ENCODE measurements at regions not wholly inside any gene's neighbourhood (a gene's known extent, or its start where the extent isn't known, plus 50 kb on each side); places are given as distances from the start of the nearest gene placed in this dataset.

DNA sequence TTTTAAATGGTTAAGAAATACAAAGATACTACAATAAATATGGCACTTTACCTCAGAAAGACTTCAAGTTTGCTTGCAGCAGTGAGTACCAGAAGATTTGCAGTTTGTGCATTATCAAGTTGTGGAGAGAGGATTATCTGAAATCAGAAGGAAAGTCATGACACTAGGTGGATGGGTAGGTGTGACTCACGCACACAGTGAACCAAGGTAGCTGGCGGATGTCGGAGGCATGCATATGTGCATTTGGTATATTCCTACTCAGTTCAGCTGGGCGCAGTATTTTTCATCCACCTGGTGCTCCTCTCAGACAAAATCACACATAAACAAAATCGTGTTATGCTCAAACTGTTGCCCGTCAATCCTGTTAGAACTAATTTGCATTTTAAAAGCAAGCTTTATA, 351.0 kb downstream of the IGSF11 start:
- H3K27me3 ChIP-seq = no peaks in the 10 kb centered on the region
- 0 out of 22 replicates have a peak, but pooled peaks cover 0 to 9% (median 0%) of the 10 kb centered on the region in 11 experiments for H3K9me3 ChIP-seq (replicated peaks in 1 of 11)
- no peak overlapping the region for H3K9ac ChIP-seq
- H3K4me1 ChIP-seq = no peaks in the 10 kb centered on the region
- H4K20me1 ChIP-seq = no peaks in the 10 kb centered on the region
- H3K27ac ChIP-seq = no peak overlapping the region
- H3K4me3 ChIP-seq = no peak overlapping the region
- H3K36me3 ChIP-seq = no peaks in the 10 kb centered on the region
- H3K4me2 ChIP-seq = no peak overlapping the region
- TF ChIP-seq Cebpa-rat (IDR thresholded peaks at IDR 0.05) = no peak

DNA sequence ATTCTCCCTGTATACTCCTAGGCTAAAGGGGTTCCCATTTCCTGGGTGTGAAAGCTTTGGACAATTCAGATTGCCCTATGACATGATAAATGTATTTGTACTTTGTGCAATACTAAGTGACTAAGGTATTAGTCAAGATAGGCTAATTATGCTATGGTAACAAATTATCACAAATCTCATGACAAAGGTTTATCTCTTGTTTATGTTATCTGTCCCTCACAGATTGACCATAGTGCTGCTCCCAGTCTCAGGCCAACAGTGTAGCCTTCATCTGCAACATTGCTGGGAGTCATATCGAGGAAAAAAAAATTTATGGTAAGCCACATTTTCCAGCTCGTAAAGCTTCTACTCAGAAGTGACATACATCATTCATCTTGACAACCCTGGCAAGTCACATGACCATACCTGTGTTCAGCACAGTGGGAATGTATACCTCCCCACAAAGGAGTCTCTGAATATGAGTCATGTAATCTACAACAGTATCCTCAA, 346.2 kb downstream of the IGSF11 start:
- TF ChIP-seq Cebpa-rat (IDR thresholded peaks at IDR 0.05) = no peak
- H3K9ac ChIP-seq = no peak overlapping the region
- no peak overlapping the region for H3K4me3 ChIP-seq
- H3K36me3 ChIP-seq = no peaks in the 10 kb centered on the region
- no peak overlapping the region for H3K4me2 ChIP-seq
- no peaks in the 10 kb centered on the region for H4K20me1 ChIP-seq
- H3K4me1 ChIP-seq = peaks cover 0 to 12% (median 2%) of the 10 kb centered on the region in 10 experiments; a peak in 6 of 20 replicates
- H3K27me3 ChIP-seq = no peaks in the 10 kb centered on the region
- no peaks in the 10 kb centered on the region for H3K9me3 ChIP-seq (replicated peaks in 1 of 11)
- H3K27ac ChIP-seq = no peak overlapping the region

DNA sequence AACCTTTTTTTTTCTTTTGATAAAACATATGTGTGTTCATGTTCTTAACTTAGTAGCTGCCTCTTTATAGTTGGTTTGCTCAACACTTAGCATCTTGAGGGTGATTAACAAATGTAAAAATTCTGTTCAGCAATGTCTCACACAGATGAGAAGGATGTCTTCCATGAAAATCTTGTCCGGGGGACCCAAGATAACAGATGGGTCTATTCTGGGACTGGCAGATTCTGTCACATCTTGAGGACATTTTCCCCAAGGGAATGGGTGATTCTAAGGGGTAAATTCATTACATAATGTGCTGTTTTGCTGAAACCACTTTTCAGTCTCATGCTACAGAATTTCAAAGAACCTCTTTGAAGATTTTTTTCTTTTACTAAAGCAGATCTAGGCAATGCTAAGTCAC, 342.2 kb downstream of the IGSF11 start:
- H3K4me2 ChIP-seq = no peak overlapping the region
- H3K27me3 ChIP-seq = no peaks in the 10 kb centered on the region
- no peaks in the 10 kb centered on the region for H3K36me3 ChIP-seq
- H3K4me3 ChIP-seq = no peak overlapping the region
- H4K20me1 ChIP-seq = no peaks in the 10 kb centered on the region
- no peak for TF ChIP-seq Cebpa-rat (IDR thresholded peaks at IDR 0.05)
- 0 out of 22 replicates have a peak, but pooled peaks cover 0 to 3% (median 0%) of the 10 kb centered on the region in 11 experiments for H3K9me3 ChIP-seq (replicated peaks in 1 of 11)
- peaks cover 0 to 12% (median 2%) of the 10 kb centered on the region in 10 experiments; a peak in 6 of 20 replicates for H3K4me1 ChIP-seq
- H3K9ac ChIP-seq = no peak overlapping the region
- no peak overlapping the region for H3K27ac ChIP-seq

DNA sequence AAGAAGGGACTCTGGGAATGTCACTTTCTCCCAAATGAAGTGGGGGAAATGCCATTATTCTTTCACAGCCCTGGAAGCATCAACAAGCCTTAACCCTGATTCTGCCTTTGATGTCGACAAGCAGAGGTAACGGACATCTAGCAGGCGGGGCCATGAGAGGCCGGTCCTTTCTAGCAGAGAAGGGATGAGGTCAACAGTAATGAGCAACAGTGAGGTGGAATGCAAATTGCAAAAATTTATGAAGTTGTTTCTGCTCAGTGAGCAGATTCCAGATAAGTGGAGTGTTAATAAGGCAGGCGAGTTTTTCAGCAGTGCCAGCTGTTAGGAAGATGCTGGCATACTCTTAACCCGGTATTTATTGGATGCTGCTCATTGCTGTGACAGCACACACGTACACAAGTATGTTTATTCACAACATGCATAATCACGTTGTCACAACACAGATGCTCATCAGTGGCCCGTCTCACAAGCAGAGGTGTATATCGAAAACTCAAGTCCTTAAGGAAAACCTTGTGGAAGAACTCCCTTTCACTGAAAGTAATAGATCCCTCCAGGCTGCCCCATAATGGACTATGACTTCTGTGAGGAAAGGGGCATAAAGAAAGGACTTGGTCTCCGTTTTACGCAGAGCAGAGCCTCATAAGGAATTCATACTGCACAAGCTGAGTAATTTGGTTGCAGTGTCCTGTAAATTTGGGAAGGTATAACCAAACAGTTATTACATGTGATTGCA, 329.0 kb downstream of the IGSF11 start:
- Histone ChIP-seq H3K4me3 (no peak overlapping the region), H3K9me3 (replicated peaks in 1 of 11) (no peaks in the 10 kb centered on the region), H3K9ac (no peak overlapping the region), H3K36me3 (no peaks in the 10 kb centered on the region), H3K27ac (no peak overlapping the region), H3K4me2 (no peak overlapping the region), H3K27me3 (no peaks in the 10 kb centered on the region), H4K20me1 (no peaks in the 10 kb centered on the region), H3K4me1 (no peaks in the 10 kb centered on the region)
- TF ChIP-seq Cebpa-rat (IDR thresholded peaks at IDR 0.05) = no peak

DNA sequence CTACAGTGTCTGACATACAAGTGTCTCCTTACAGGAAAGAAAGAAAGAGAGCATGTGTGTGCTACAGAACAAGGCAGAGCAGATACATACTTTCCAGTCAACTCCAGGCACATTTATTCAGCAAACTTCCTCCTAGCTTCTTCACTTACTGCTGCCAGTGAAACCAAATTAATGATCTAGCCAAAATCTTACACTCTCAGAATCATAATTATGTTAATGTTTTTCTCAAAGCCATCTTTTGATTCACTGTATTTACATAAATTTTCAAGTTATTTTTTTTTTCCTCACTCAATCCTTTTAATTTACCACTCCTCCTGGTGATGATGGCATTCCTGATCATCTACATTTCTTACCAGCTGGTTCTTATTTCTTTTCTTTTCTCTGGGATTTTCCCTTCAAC, 326.7 kb downstream of the IGSF11 start:
- Histone ChIP-seq H3K9ac (no peak overlapping the region), H3K27ac (no peak overlapping the region), H3K4me1 (no peaks in the 10 kb centered on the region), H3K36me3 (no peaks in the 10 kb centered on the region), H3K4me2 (no peak overlapping the region), H3K9me3 (replicated peaks in 1 of 11) (no peaks in the 10 kb centered on the region), H4K20me1 (no peaks in the 10 kb centered on the region), H3K27me3 (no peaks in the 10 kb centered on the region), H3K4me3 (no peak overlapping the region)
- no peak for TF ChIP-seq Cebpa-rat (IDR thresholded peaks at IDR 0.05)

DNA sequence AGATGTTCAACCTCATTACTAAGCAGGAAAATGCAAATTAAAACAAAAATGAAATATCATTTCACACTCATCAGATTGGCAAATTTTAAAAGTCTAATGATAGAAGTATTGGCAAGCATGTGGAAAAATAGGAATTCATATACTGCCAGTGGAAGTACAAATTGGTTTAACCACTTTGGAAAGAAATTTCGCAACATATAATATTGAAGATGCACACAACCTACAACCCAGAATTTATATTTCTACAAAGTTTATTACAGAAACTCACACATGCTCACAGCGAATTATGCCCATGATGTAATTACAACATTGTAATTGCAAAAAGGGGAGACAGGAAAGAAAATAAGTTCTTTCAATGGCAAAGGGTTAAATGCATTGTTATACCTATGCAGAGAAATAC, 324.1 kb downstream of the IGSF11 start:
- Histone ChIP-seq H3K4me1 (no peaks in the 10 kb centered on the region), H3K27me3 (no peaks in the 10 kb centered on the region), H4K20me1 (no peaks in the 10 kb centered on the region), H3K9me3 (replicated peaks in 1 of 11) (no peaks in the 10 kb centered on the region), H3K27ac (no peak overlapping the region), H3K4me2 (no peak overlapping the region), H3K36me3 (no peaks in the 10 kb centered on the region), H3K9ac (no peak overlapping the region), H3K4me3 (no peak overlapping the region)
- TF ChIP-seq Cebpa-rat (IDR thresholded peaks at IDR 0.05) = peak in 2 of 11 experiments; percentile 44 to 55; a peak in 2 of 22 replicates

DNA sequence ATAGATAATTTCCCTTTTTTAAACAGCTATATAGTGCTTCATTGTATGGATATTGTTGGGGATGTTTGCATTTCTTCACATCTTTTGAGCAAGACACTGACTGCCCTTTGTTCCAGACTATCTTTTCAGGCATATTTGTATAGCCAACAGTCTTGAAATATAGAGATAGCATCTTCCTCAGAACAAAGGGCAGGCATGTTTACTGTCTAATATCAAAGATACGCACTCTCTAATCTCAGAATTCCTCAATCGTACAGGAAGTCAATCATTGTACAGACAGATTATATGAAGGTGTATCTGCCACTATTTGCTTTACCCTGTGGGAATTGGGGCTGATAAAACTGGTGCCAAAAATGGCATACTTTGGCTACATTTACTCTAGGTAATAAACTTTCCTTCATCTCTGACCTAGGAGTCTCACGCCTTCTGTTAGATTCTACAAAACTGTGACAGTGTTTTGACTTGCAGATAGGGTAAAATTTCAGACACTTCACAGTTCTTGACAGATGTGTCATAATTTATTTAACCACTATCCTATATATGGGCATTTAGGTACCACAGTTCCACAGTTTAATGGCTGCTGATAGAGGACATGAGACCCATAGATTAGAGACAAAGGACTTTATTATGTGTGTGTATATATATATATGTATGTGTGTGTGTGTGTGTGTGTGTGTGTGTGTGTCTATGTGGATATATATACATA, 321.0 kb downstream of the IGSF11 start:
- H3K4me3 ChIP-seq = no peak overlapping the region
- TF ChIP-seq Cebpa-rat (IDR thresholded peaks at IDR 0.05) = no peak
- no peaks in the 10 kb centered on the region for H4K20me1 ChIP-seq
- peaks cover 0 to 5% (median 2%) of the 10 kb centered on the region in 11 experiments; a peak in 16 of 22 replicates for H3K9me3 ChIP-seq (replicated peaks in 1 of 11)
- no peaks in the 10 kb centered on the region for H3K4me1 ChIP-seq
- no peaks in the 10 kb centered on the region for H3K36me3 ChIP-seq
- H3K27me3 ChIP-seq = no peaks in the 10 kb centered on the region
- H3K27ac ChIP-seq = no peak overlapping the region
- no peak overlapping the region for H3K4me2 ChIP-seq
- no peak overlapping the region for H3K9ac ChIP-seq

DNA sequence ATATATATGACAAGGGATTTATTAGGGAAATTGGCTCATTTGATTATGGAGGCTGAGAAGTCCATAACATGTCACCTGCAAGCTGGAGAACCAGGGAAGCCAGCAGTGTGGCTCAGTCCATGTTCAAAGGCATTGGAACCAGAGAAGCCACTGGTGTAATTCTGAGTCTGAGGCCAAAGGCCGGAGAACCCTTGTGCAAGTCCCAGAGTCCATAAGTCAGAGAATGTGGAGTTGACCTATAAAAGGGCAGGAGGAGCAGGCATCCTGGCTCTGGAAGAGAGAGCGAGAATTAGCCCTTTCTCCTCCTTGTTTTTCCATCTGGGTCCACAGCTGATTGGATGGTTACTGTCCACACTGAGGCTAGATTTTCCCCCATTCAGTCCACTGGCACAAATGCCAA, 319.8 kb downstream of the IGSF11 start:
- H3K4me1 ChIP-seq = no peaks in the 10 kb centered on the region
- H3K4me3 ChIP-seq = no peak overlapping the region
- H3K36me3 ChIP-seq = no peaks in the 10 kb centered on the region
- no peaks in the 10 kb centered on the region for H4K20me1 ChIP-seq
- peaks cover 11 to 16% (median 12%) of the 10 kb centered on the region in 11 experiments for H3K9me3 ChIP-seq (replicated peaks in 1 of 11)
- no peak overlapping the region for H3K27ac ChIP-seq
- no peaks in the 10 kb centered on the region for H3K27me3 ChIP-seq
- TF ChIP-seq Cebpa-rat (IDR thresholded peaks at IDR 0.05) = no peak
- H3K9ac ChIP-seq = no peak overlapping the region
- H3K4me2 ChIP-seq = no peak overlapping the region

DNA sequence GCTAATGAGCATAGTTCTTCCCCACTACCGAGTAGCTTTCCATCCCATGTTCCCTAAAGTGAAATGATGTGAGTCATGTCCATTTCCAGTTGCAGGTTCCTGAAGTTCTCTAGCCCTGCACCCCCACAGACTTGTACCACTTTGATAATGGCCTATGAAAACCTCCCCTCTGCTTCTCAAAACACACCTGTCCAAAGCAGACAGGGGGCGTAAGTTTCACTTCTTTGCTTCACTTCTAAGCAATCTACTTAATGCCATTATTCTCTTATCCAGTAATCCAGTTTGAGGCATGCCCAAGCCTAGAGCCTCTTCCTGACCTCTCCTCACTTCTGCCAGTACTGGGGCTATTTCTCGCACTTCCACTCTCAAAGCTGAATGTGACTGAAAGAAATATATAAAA, 305.1 kb downstream of the IGSF11 start:
- Histone ChIP-seq H3K4me1 (peaks cover 0 to 9% (median 6%) of the 10 kb centered on the region in 10 experiments; a peak in 12 of 20 replicates), H3K27ac (no peak overlapping the region), H3K36me3 (no peaks in the 10 kb centered on the region), H3K9me3 (replicated peaks in 1 of 11) (no peaks in the 10 kb centered on the region), H3K9ac (no peak overlapping the region), H3K27me3 (no peaks in the 10 kb centered on the region), H3K4me2 (no peak overlapping the region), H3K4me3 (no peak overlapping the region), H4K20me1 (no peaks in the 10 kb centered on the region)
- TF ChIP-seq Cebpa-rat (IDR thresholded peaks at IDR 0.05) = no peak
